Neural crest cell (in vitro differentiated cells): ENCODE measurements at regions not wholly inside any gene's neighbourhood (a gene's known extent, or its start where the extent isn't known, plus 50 kb on each side); places are given as distances from the start of the nearest gene placed in this dataset.

Experiments
- DNase-seq: peaks from one replicate; pipeline ENCODE4 v3.0.0; 2021; ENCODE audit warnings: low read depth, mixed read lengths, low spot score
- H3K27ac Mint-ChIP-seq: one replicate; pipeline ENCODE4 v1.8.0; 2021; ENCODE audit warnings: mild to moderate bottlenecking, mixed read lengths; ENCODE audit not compliant: unreplicated experiment
- H3K27me3 Mint-ChIP-seq: 2 replicates; pipeline ENCODE4 v1.8.0; 2021; ENCODE audit warnings: low read depth, mild to moderate bottlenecking, mixed read lengths
- H3K36me3 Mint-ChIP-seq: 2 replicates; pipeline ENCODE4 v1.8.0; 2021; ENCODE audit warnings: low read depth, mild to moderate bottlenecking, mixed read lengths
- H3K4me1 Mint-ChIP-seq: 2 replicates; pipeline ENCODE4 v1.8.0; 2021; ENCODE audit warnings: mixed read lengths
- H3K4me3 Mint-ChIP-seq: one replicate; pipeline ENCODE4 v1.8.0; 2021; ENCODE audit warnings: mild to moderate bottlenecking, mixed read lengths
- H3K9me3 Mint-ChIP-seq: 2 replicates; pipeline ENCODE4 v1.8.0; 2021; ENCODE audit warnings: mixed read lengths
- TF ChIP-seq, protein P1 (sequence below): fragments of 200-600 bp; sonication (generic); conservative IDR thresholded peaks from 2 replicates; pipeline ENCODE4 v1.5.0; 2021; ENCODE audit warnings: antibody characterized with exemption, mild to moderate bottlenecking

- H3K27ac Mint-ChIP-seq = no peak overlapping the region
- TF ChIP-seq, protein P1, sequence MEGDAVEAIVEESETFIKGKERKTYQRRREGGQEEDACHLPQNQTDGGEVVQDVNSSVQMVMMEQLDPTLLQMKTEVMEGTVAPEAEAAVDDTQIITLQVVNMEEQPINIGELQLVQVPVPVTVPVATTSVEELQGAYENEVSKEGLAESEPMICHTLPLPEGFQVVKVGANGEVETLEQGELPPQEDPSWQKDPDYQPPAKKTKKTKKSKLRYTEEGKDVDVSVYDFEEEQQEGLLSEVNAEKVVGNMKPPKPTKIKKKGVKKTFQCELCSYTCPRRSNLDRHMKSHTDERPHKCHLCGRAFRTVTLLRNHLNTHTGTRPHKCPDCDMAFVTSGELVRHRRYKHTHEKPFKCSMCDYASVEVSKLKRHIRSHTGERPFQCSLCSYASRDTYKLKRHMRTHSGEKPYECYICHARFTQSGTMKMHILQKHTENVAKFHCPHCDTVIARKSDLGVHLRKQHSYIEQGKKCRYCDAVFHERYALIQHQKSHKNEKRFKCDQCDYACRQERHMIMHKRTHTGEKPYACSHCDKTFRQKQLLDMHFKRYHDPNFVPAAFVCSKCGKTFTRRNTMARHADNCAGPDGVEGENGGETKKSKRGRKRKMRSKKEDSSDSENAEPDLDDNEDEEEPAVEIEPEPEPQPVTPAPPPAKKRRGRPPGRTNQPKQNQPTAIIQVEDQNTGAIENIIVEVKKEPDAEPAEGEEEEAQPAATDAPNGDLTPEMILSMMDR = no peak
- DNase-seq = no peak
Measured at GRCh38 chr16:79754081-79754480, 153.5 kb upstream of the MAF start.

DNA sequence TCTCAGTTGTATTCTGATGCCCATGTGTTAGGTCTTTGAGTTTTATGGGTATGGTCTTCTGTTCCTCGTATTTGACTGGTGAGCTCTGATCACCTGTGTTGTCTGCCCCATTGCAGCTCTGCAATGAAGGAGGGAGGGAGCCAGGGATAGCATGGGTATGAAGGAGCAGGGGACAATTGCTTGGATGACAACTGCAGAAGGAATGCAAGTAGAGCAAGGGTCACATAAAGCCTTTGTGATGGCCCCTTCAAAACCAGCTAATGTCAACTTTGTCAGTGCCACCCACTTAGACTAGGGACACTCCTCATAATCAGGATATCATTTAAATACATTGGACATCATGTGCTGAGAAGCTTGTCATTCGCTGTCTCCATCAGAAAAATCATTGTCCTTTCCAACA, 152.7 kb upstream of the MAF start:
- no peak overlapping the region for H3K27ac Mint-ChIP-seq
- H3K4me3 Mint-ChIP-seq = no peak overlapping the region
- no peaks in the 10 kb centered on the region for H3K4me1 Mint-ChIP-seq
- no peaks in the 10 kb centered on the region for H3K27me3 Mint-ChIP-seq
- TF ChIP-seq, protein P1 = no peak
- peaks cover 14% of the 10 kb centered on the region for H3K9me3 Mint-ChIP-seq
- DNase-seq = no peak
- H3K36me3 Mint-ChIP-seq = peaks cover 5% of the 10 kb centered on the region

More at GRCh38 chr16:79754081-79754480, 153.5 kb upstream of the MAF start:
- H3K36me3 Mint-ChIP-seq = peaks cover 5% of the 10 kb centered on the region
- no peak overlapping the region for H3K4me3 Mint-ChIP-seq
- H3K4me1 Mint-ChIP-seq = no peaks in the 10 kb centered on the region
- H3K27me3 Mint-ChIP-seq = no peaks in the 10 kb centered on the region
- H3K9me3 Mint-ChIP-seq = peaks cover 11% of the 10 kb centered on the region

- Mint-ChIP-seq H3K27ac (no peak overlapping the region), H3K36me3 (peaks cover 5% of the 10 kb centered on the region), H3K4me1 (no peaks in the 10 kb centered on the region), H3K4me3 (no peak overlapping the region), H3K27me3 (no peaks in the 10 kb centered on the region), H3K9me3 (peaks cover 16% of the 10 kb centered on the region)
- TF ChIP-seq, protein P1 = no peak
- no peak for DNase-seq
Measured at GRCh38 chr16:79752396-79752795, 151.9 kb upstream of the MAF start.

GRCh38 chr16:79751471-79752184, 151.1 kb upstream of the MAF start:
- no peak for DNase-seq
- no peaks in the 10 kb centered on the region for H3K4me1 Mint-ChIP-seq
- H3K27me3 Mint-ChIP-seq = no peaks in the 10 kb centered on the region
- no peak overlapping the region for H3K4me3 Mint-ChIP-seq
- H3K36me3 Mint-ChIP-seq = peaks cover 5% of the 10 kb centered on the region
- TF ChIP-seq, protein P1 = no peak
- H3K9me3 Mint-ChIP-seq = peaks cover 17% of the 10 kb centered on the region
- H3K27ac Mint-ChIP-seq = no peak overlapping the region

DNA sequence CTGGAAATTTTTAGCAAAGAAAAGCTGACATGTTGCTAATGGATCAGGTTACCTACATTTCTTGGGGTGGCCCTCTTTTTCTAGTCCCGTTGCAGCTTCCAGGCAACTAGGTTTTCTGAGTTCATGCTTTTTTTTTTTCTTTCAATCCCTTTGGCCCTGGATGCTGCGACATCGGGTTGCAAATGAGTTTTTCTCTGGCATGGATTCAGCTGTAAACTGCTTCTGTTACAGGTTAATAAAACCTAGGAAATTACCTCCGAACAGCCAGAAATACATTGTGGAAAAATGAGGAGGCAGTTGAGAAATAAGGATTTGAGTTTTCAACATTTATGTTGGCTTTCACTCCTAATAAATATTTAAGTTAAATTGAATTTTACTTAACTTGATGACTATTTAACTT, 149.8 kb upstream of the MAF start:
- no peaks in the 10 kb centered on the region for H3K4me1 Mint-ChIP-seq
- TF ChIP-seq, protein P1 = no peak
- H3K36me3 Mint-ChIP-seq = peaks cover 5% of the 10 kb centered on the region
- no peak overlapping the region for H3K4me3 Mint-ChIP-seq
- H3K27ac Mint-ChIP-seq = no peak overlapping the region
- no peak for DNase-seq
- H3K9me3 Mint-ChIP-seq = peaks cover 19% of the 10 kb centered on the region
- H3K27me3 Mint-ChIP-seq = no peaks in the 10 kb centered on the region
